Coronary artery (tissue), 2 donors: ENCODE measurements at regions not wholly inside any gene's neighbourhood (a gene's known extent, or its start where the extent isn't known, plus 50 kb on each side); places are given as distances from the start of the nearest gene placed in this dataset.

Experiments
- DNase-seq: peaks from one replicate; pipeline ENCODE4 v3.0.0-alpha.2; 2017; ENCODE audit warnings: low spot score
- H3K27ac ChIP-seq, 2 donors: fragments of 200-600 bp; sonication (generic); one replicate each; pipeline ENCODE4 v1.5.1; 2016 to 2019
- H3K4me3 ChIP-seq: fragments of 200-600 bp; sonication (generic); 2 replicates; pipeline ENCODE4 v1.5.1; 2016; ENCODE audit warnings: mild to moderate bottlenecking, moderate library complexity
- CTCF ChIP-seq: fragments of 200-600 bp; sonication (generic); IDR thresholded peaks from one replicate; pipeline ENCODE4 v1.5.1; 2019; ENCODE audit warnings: antibody characterized with exemption

GRCh38 chr6:85389151-85389797, 60.6 kb upstream of the NT5E start:
- DNase-seq = no peak
- H3K4me3 ChIP-seq = no peak overlapping the region
- TF ChIP-seq CTCF = no peak
- H3K27ac ChIP-seq = no peak overlapping the region

DNA sequence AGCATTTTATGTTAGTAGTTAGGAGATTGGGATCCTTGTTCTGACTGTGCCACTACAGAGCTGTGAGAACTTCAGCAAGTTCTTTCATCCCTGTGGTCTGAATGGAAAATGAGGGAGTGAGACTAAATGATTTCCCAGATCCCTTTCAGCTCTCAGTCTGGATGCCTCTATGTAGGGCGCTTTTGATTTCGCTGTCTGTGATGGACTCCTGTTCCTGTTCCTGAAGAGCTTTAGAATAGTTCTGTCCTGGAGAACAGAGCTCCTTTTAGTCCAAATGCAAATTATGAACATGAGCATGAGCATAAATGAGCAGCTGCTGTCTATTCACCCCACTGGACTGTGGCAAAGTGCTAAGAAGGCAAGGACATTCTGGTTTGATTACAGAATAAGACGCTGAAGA, 61.4 kb upstream of the NT5E start:
- Histone ChIP-seq H3K4me3 (no peak overlapping the region), H3K27ac (no peak overlapping the region)
- TF ChIP-seq CTCF = no peak
- DNase-seq = no peak

DNA sequence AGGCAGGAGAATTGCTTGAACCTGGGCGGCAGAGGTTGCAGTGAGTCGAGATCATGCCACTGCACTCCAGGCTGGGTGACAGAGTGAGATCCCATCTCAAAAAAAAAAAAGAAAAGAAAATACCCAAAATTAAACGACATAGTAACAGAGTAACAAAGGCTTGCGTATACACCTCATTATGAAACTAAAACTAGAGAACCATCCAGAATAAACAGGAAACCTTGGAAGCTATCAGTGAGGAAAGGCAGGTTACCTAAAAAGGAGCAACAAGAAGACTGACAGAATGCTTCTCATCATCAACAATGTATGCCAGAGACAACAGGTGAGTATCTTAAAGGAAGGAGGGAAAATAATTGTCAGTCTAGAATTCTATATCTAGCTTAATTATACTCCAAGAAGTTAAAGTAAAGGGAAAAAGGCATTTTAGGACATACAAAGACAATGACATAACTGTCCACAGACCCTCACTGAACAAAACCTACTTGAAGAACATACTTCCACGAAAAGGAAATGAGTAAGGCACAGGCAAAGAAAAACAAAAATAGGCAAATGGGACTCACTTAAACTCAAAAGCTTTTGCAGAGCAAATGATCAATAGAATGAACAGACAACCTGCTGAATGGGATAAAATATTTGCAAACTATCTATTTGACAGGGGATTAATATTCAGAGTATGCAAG, 64.1 kb upstream of the NT5E start:
- no peak for TF ChIP-seq CTCF
- DNase-seq = no peak

DNA sequence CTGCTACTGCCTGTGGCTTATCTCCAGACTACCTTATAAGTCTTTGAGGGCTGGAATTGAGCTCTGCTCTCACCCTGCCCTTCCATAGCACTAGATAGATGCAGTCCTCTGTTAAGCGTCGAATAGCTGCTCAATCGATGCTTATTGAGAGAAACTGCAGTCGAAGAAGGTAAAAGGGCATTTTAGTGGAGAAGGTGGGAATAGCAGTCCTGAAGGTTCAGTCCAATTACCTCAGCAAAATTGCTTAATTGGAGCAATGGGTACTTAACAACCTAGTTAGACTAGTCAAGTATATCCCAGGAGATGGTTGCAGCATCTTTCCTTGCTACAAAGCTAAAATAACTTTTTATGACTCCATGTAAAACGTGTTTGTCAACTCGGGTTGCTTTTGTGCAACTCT, 66.8 kb upstream of the NT5E start:
- H3K27ac ChIP-seq = no peak overlapping the region
- no peak overlapping the region for H3K4me3 ChIP-seq
- no peak for DNase-seq
- no peak for TF ChIP-seq CTCF

More for the DNA sequence above, 64.1 kb upstream of the NT5E start:
- no peak overlapping the region for H3K4me3 ChIP-seq
- no peak overlapping the region for H3K27ac ChIP-seq

- Histone ChIP-seq H3K27ac (no peak overlapping the region), H3K4me3 (no peak overlapping the region)
- TF ChIP-seq CTCF = no peak
- no peak for DNase-seq
These were observed 67.3 kb upstream of the NT5E start for GRCh38 chr6:85382541-85382940.

GRCh38 chr6:85372915-85373270, 77.0 kb upstream of the NT5E start:
- TF ChIP-seq CTCF = no peak
- Histone ChIP-seq H3K27ac (no peak overlapping the region), H3K4me3 (no peak overlapping the region)
- DNase-seq = no peak

- TF ChIP-seq CTCF = no peak
- no peak for DNase-seq
These were observed 77.5 kb upstream of the NT5E start for GRCh38 chr6:85372188-85372914.

More at GRCh38 chr6:85372188-85372914, 77.5 kb upstream of the NT5E start:
- no peak overlapping the region for H3K4me3 ChIP-seq
- no peak overlapping the region for H3K27ac ChIP-seq
